ENCODE measurements at regions not wholly inside any gene's neighbourhood (a gene's known extent, or its start where the extent isn't known, plus 50 kb on each side); places are given as distances from the start of the nearest gene placed in this dataset.
A peak's percentile ranks its signal among the peaks of the same experiment; 100 is the strongest.

- no TSS peak for BruUV-seq (replicated peaks)
- intact Hi-C loops (cut with micrococcal nuclease): loop anchor here (1.0 kb wide), 1 partner anchor 14 kb away; no protein-coding TSS in a partner anchor
- ChIA-PET CTCF (interaction anchor here (0.6 to 2.2 kb wide), 5 partner anchors 12 to 158 kb away, joined by 3 to 11 read pairs (median 4); no protein-coding TSS in a partner anchor), POLR2A (no interaction called here)
- no peaks in the 10 kb centered on the region for H3K36me3 ChIP-seq (ENCODE audit: control insufficient read depth in 2 of 2, extremely low read depth in 1 of 2, insufficient read depth in 2 of 2, low read length in 2 of 2)
- H3K4me1 ChIP-seq (ENCODE audit: control insufficient read depth, extremely low read depth, insufficient read depth, low read length): peaks cover 31% of the 10 kb centered on the region
- H3K79me2 ChIP-seq (ENCODE audit: control insufficient read depth, insufficient read depth, low read length): no peaks in the 10 kb centered on the region
- no peaks in the 10 kb centered on the region for H3K9me1 ChIP-seq (replicated peaks; ENCODE audit: control insufficient read depth, extremely low read depth, insufficient read depth, low read length)
- DNase-seq (ENCODE audit: low read depth, low spot score): peak; percentile 73
- H3K4me3 ChIP-seq (replicated peaks in 1 of 3; ENCODE audit: insufficient read depth in 1 of 3, low read depth in 1 of 3, low read length in 3 of 3): no peak overlapping the region
- H3K9ac ChIP-seq (replicated peaks; ENCODE audit: extremely low read depth, insufficient read depth, low read length): peak overlapping the region; percentile 44
- FAIRE-seq: peak; percentile 74
- H3K4me2 ChIP-seq (ENCODE audit: insufficient read depth, low read length): peak overlapping the region; percentile 58
- no peaks in the 10 kb centered on the region for H3K9me3 ChIP-seq (replicated peaks; ENCODE audit: control insufficient read depth, insufficient read depth, low read length)
- H3K27me3 ChIP-seq (ENCODE audit: control insufficient read depth in 2 of 2, insufficient read depth in 2 of 2, low read length in 2 of 2): no peaks in the 10 kb centered on the region
- dilution Hi-C loops (cut with MboI; ENCODE audit: extremely low pct_ligation_motif_present, low sequenced_read_pairs): no loop called here
- TF ChIP-seq CTCF (IDR thresholded peaks at IDR 0.05; ENCODE audit: extremely low read depth in 1 of 2, insufficient read depth in 1 of 2, low read depth in 1 of 2, low read length in 2 of 2) (no peak), JUN (IDR thresholded peaks at IDR 0.05; ENCODE audit: borderline replicate concordance, insufficient read depth, insufficient read length, low read depth) (no peak), POLR2A (IDR thresholded peaks at IDR 0.05; ENCODE audit: low read depth, low read length) (no peak), GATA2 (IDR thresholded peaks at IDR 0.05; ENCODE audit: insufficient read depth, insufficient read length, low read depth, low read length) (no peak), EZH2 (IDR thresholded peaks at IDR 0.05; ENCODE audit: borderline replicate concordance, low read depth, low read length, severe bottlenecking) (no peak), POLR2AphosphoS5 (IDR thresholded peaks at IDR 0.05; ENCODE audit: insufficient read depth, low read depth, low read length) (no peak), MYC (IDR thresholded peaks at IDR 0.05; ENCODE audit: low read depth, low read length) (no peak), FOS (IDR thresholded peaks at IDR 0.05; ENCODE audit: borderline replicate concordance, insufficient read depth, low read length) (no peak), MAX (IDR thresholded peaks at IDR 0.05; ENCODE audit: insufficient read depth, insufficient read length) (no peak)
- H3K27ac ChIP-seq (ENCODE audit: insufficient read depth, low read depth, low read length): peak overlapping the region; percentile 32
- no peaks in the 10 kb centered on the region for H4K20me1 ChIP-seq (replicated peaks; ENCODE audit: control insufficient read depth, extremely low read depth, insufficient read depth, low read length)
- H2AFZ ChIP-seq (ENCODE audit: low read depth, low read length): peak overlapping the region; percentile 53
These were observed 174.1 kb upstream of the RTL1 start for GRCh38 chr14:101077481-101078074.

Measured in endothelial cell of umbilical vein (primary cell).